Fibroblast of lung (primary cell): ENCODE measurements at regions not wholly inside any gene's neighbourhood (a gene's known extent, or its start where the extent isn't known, plus 50 kb on each side); places are given as distances from the start of the nearest gene placed in this dataset.

Source experiments
- DNase-seq, 2 donors: peaks; one replicate each; pipeline versions ENCODE4 v3.0.0 to v3.0.0-alpha.2; 2010; ENCODE audit warnings: low read depth in 2 of 2
- H2AFZ ChIP-seq: 2 replicates; pipeline ENCODE4 v1.5.1; 2012; ENCODE audit warnings: low read length, control low read depth, inconsistent platforms
- H3K27ac ChIP-seq: 2 replicates; pipeline ENCODE4 v1.5.1; 2011; ENCODE audit warnings: low read length, control low read depth; ENCODE audit not compliant: insufficient read depth
- H3K27me3 ChIP-seq: 2 replicates; pipeline ENCODE4 v1.5.1; 2011; ENCODE audit warnings: mild to moderate bottlenecking, low read length; ENCODE audit not compliant: control insufficient read depth, insufficient read depth
- H3K36me3 ChIP-seq: 2 replicates; pipeline ENCODE4 v1.5.1; 2011; ENCODE audit warnings: low read length; ENCODE audit not compliant: control insufficient read depth, insufficient read depth
- H3K4me1 ChIP-seq: 2 replicates; pipeline ENCODE4 v1.5.1; 2011; ENCODE audit warnings: low read length; ENCODE audit not compliant: control insufficient read depth, insufficient read depth; ENCODE audit errors: extremely low read depth
- H3K4me2 ChIP-seq: 2 replicates; pipeline ENCODE4 v1.5.1; 2011; ENCODE audit warnings: low read length, control low read depth; ENCODE audit not compliant: insufficient read depth; ENCODE audit errors: extremely low read depth
- H3K4me3 ChIP-seq, 4 experiments: fragments of 200-600 bp in 1 of 4; sonication (generic) in 1 of 4; replicated peaks in 1 of 4; 2 replicates each; pipeline ENCODE4 v1.5.1; 2011 to 2016; ENCODE audit warnings: low read length in 4 of 4, low read depth in 3 of 4, mild to moderate bottlenecking in 3 of 4, control low read depth in 2 of 4, inconsistent platforms in 1 of 4, mixed read lengths in 1 of 4; ENCODE audit not compliant: insufficient read depth in 1 of 4; ENCODE audit errors: control extremely low read depth in 1 of 4
- H3K79me2 ChIP-seq: 2 replicates; pipeline ENCODE4 v1.5.1; 2012; ENCODE audit warnings: mild to moderate bottlenecking, low read length, inconsistent platforms; ENCODE audit not compliant: control insufficient read depth, insufficient read depth
- H3K9ac ChIP-seq: 2 replicates; pipeline ENCODE4 v1.5.1; 2011; ENCODE audit warnings: mild to moderate bottlenecking, low read length, control low read depth; ENCODE audit not compliant: insufficient read depth
- H3K9me3 ChIP-seq: 2 replicates; pipeline ENCODE4 v1.5.1; 2012; ENCODE audit warnings: low read depth, low read length; ENCODE audit not compliant: control insufficient read depth, insufficient read depth
- H4K20me1 ChIP-seq: 2 replicates; pipeline ENCODE4 v1.5.1; 2011; ENCODE audit warnings: low read length; ENCODE audit not compliant: control insufficient read depth, insufficient read depth; ENCODE audit errors: extremely low read depth
- CTCF ChIP-seq, 2 donors: IDR thresholded peaks in 1 of 2; conservative IDR thresholded peaks in 1 of 2; 1 replicate in 1 of 2; 2 replicates in 1 of 2; pipeline ENCODE4 v1.5.1; 2011 to 2012; ENCODE audit warnings: low read length in 2 of 2, control low read depth in 1 of 2, inconsistent platforms in 1 of 2, low read depth in 1 of 2, mild to moderate bottlenecking in 1 of 2
- EZH2 ChIP-seq: IDR thresholded peaks from 2 replicates; pipeline ENCODE4 v1.5.1; 2012; ENCODE audit warnings: low read length, control low read depth, mild to moderate bottlenecking; ENCODE audit errors: missing control alignments

GRCh38 chr2:16170675-16171424, 230.5 kb downstream of the MYCN start:
- H3K79me2 ChIP-seq, result no peaks in the 10 kb centered on the region
- no peak overlapping the region for H2AFZ ChIP-seq
- H3K4me3 ChIP-seq, result no peak overlapping the region
- no peaks in the 10 kb centered on the region for H4K20me1 ChIP-seq
- H3K4me2 ChIP-seq, result no peak overlapping the region
- no peak overlapping the region for H3K27ac ChIP-seq
- no peaks in the 10 kb centered on the region for H3K9me3 ChIP-seq
- H3K27me3 ChIP-seq, result no peaks in the 10 kb centered on the region
- TF ChIP-seq CTCF (conservative IDR thresholded peaks at IDR 0.05 in 1 of 2, IDR thresholded peaks at IDR 0.05 in 1 of 2; ENCODE audit: low read depth in 1 of 2, low read length in 2 of 2) (no peak), EZH2 (no peak)
- DNase-seq, result no peak
- H3K36me3 ChIP-seq, result no peaks in the 10 kb centered on the region
- no peak overlapping the region for H3K9ac ChIP-seq
- no peaks in the 10 kb centered on the region for H3K4me1 ChIP-seq

GRCh38 chr2:16169381-16169960, 229.1 kb downstream of the MYCN start:
- Histone ChIP-seq H3K79me2 (no peaks in the 10 kb centered on the region), H3K36me3 (no peaks in the 10 kb centered on the region), H3K27me3 (no peaks in the 10 kb centered on the region), H3K4me2 (no peak overlapping the region), H3K27ac (no peak overlapping the region), H4K20me1 (no peaks in the 10 kb centered on the region), H2AFZ (no peak overlapping the region), H3K4me3 (no peak overlapping the region), H3K9me3 (no peaks in the 10 kb centered on the region), H3K9ac (no peak overlapping the region), H3K4me1 (no peaks in the 10 kb centered on the region)
- TF ChIP-seq CTCF (conservative IDR thresholded peaks at IDR 0.05 in 1 of 2, IDR thresholded peaks at IDR 0.05 in 1 of 2; ENCODE audit: low read depth in 1 of 2, low read length in 2 of 2) (no peak), EZH2 (no peak)
- DNase-seq, result no peak

- Histone ChIP-seq H3K9me3 (no peaks in the 10 kb centered on the region), H3K27me3 (no peaks in the 10 kb centered on the region), H3K79me2 (no peaks in the 10 kb centered on the region), H3K4me1 (no peaks in the 10 kb centered on the region), H2AFZ (no peak overlapping the region), H3K36me3 (no peaks in the 10 kb centered on the region), H3K9ac (no peak overlapping the region), H4K20me1 (no peaks in the 10 kb centered on the region), H3K27ac (no peak overlapping the region), H3K4me2 (no peak overlapping the region), H3K4me3 (no peak overlapping the region)
- no peak for DNase-seq
- TF ChIP-seq EZH2, result no peak
- no peak for TF ChIP-seq CTCF (conservative IDR thresholded peaks at IDR 0.05 in 1 of 2, IDR thresholded peaks at IDR 0.05 in 1 of 2; ENCODE audit: low read depth in 1 of 2, low read length in 2 of 2)
These were observed 228.3 kb downstream of the MYCN start for GRCh38 chr2:16168506-16169264.
